Cardiac fibroblast (primary cell): ENCODE measurements at regions not wholly inside any gene's neighbourhood (a gene's known extent, or its start where the extent isn't known, plus 50 kb on each side); places are given as distances from the start of the nearest gene placed in this dataset.

Experiments
- DNase-seq, 2 donors: peaks; one replicate each; pipeline versions ENCODE4 v3.0.0 to v3.0.0-alpha.2; 2010; ENCODE audit warnings: low read depth in 2 of 2
- H3K4me3 ChIP-seq, 2 donors: replicated peaks in 1 of 2; 1 replicate in 1 of 2; 2 replicates in 1 of 2; pipeline ENCODE4 v1.5.1; 2011; ENCODE audit warnings: low read depth in 2 of 2, low read length in 2 of 2, mild to moderate bottlenecking in 2 of 2, moderate library complexity in 1 of 2
- TF ChIP-seq, protein P1 (sequence below): IDR thresholded peaks from one replicate; pipeline ENCODE4 v1.5.1; 2011; ENCODE audit warnings: low read depth, mild to moderate bottlenecking, low read length, inconsistent platforms

DNA sequence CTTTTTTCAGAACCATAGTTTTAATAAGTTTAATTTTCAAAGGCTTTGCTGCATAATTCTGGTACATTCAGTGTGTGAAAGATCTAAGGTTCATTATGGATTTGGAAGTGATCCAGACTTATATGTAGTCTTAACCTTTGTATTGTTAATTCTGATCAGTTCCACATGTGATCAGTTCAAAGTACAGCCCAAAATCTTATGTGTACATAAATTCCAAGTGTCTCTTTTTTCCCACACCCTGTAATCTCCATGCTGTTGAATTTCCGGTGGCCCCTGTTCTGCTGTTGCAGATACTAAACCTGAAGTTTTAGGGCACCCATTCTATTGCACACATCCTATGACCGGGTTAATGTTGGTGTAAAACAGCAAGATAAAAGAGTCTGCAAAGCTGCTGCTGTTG, 1147.5 kb upstream of the CDH8 start:
- DNase-seq: no peak
- no peak overlapping the region for H3K4me3 ChIP-seq
- TF ChIP-seq, protein P1, sequence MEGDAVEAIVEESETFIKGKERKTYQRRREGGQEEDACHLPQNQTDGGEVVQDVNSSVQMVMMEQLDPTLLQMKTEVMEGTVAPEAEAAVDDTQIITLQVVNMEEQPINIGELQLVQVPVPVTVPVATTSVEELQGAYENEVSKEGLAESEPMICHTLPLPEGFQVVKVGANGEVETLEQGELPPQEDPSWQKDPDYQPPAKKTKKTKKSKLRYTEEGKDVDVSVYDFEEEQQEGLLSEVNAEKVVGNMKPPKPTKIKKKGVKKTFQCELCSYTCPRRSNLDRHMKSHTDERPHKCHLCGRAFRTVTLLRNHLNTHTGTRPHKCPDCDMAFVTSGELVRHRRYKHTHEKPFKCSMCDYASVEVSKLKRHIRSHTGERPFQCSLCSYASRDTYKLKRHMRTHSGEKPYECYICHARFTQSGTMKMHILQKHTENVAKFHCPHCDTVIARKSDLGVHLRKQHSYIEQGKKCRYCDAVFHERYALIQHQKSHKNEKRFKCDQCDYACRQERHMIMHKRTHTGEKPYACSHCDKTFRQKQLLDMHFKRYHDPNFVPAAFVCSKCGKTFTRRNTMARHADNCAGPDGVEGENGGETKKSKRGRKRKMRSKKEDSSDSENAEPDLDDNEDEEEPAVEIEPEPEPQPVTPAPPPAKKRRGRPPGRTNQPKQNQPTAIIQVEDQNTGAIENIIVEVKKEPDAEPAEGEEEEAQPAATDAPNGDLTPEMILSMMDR: no peak

DNA sequence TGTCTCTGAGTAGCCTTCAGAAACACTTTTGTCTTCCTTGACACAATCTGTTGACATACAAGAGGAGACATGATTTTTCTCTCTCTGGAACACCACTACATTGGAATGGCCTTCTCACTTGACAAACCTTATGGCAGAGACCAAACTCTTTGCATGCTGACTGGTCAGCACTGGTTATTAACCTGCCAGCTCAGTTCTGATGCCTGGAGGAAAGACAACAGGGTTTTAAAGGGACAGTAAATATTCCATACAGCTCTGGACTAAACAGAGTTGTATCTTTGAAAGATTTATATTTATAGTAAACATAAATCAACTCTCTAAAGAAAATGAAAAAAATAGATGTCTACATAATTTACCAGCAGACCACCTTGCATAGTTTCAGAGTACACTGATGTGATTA, 1139.1 kb upstream of the CDH8 start:
- H3K4me3 ChIP-seq: no peak overlapping the region
- TF ChIP-seq, protein P1: no peak
- no peak for DNase-seq

DNA sequence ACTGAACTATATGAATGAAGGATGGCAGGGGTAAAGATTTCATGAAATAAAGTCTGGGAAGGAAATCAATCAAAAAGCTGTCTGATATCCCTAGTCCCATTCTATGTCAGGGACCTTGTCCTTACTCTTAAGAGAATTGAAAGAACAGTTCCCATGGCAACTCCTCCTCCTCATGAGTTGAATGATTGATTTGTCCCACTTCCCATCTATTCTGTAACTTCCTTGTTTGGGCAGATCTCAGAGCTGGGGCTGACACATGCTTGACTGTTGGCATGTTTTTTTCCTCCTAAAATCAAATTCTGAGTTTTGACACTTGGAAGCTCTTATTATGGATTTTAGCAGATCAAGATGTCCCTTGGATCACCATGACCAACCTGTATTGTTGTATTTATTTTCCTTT, 1138.6 kb upstream of the CDH8 start:
- TF ChIP-seq, protein P1: no peak
- DNase-seq: no peak
- no peak overlapping the region for H3K4me3 ChIP-seq

DNA sequence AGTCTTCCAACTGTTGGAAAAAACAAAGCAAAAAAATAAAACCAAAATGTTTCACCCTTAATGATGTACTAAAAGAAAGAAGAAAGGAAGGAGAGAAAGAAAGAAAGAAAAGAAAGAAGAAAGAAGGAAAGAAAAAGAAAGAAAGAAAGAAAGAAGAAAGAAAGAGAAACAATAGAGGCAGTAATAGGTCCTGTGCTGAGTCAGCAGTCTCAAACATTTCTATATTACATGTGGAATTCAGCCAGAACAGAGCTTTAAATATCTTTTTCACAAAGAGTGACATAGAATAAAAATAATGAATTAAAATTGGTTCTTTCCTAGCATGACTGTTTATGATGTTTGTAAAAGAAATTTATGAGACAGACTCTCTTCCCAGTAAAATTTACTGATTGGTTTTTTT, 1135.3 kb upstream of the CDH8 start:
- DNase-seq: no peak
- H3K4me3 ChIP-seq: no peak overlapping the region
- TF ChIP-seq, protein P1: no peak

DNA sequence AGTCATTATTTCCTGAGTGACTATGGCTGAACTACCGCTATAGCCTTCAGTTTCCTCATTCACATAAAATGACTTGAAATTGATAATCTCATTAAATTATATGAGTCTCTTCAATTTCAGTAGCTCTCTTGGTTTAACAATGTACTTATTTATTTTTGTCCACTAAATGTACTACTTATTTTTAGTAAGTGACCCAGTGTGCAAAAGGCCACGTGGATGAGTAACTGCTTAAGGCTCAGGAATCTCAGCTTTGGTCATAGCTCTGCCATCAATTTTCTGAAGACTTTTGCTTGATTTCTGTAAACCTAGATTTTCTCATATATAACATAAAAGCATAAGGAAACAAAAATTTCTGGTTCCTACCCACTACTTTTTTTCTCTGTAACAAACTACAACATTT, 1132.9 kb upstream of the CDH8 start:
- DNase-seq: no peak
- H3K4me3 ChIP-seq: no peak overlapping the region
- TF ChIP-seq, protein P1: no peak

DNA sequence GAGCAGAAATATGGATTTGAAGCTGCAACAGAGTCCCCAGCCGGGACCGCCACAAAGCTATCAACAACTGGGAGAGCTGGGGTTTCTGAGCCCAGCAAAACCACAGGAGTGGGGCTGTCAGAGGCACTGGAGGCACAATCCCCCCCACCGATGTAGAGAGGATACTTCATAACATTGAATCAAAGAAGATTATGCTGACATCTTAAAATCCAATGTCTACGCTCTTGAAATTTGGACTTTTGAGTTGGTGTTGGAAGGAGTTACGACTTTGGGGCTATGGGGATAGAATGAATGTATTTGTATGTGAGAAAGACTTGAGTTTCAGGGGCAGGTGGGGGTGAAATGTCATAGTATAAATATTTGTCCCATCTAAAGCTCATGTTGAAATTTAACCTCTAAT, 1121.6 kb upstream of the CDH8 start:
- no peak overlapping the region for H3K4me3 ChIP-seq
- TF ChIP-seq, protein P1: no peak
- DNase-seq: no peak

DNA sequence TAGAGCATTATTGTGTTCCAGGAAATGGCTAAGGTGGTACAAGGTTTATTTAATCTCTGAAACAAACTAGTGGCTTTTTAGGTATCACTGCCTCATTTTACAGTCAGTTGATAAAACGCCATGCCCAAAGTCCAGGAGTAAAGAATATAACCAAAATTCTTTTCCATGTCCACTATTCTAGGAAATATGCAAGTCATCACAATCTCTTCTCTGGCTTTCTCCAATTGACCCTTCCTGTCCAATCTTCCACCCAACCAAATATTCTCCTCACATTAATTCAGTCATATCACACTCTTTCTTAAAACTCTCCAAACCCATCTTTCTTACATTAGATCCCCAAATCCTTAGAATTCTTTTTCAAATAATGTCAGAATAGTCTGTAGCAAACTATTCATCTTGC, 1110.0 kb upstream of the CDH8 start:
- TF ChIP-seq, protein P1: no peak

More for the DNA sequence above, 1110.0 kb upstream of the CDH8 start:
- H3K4me3 ChIP-seq: no peak overlapping the region
- no peak for DNase-seq
